Endothelial cell of umbilical vein (primary cell): ENCODE measurements at regions not wholly inside any gene's neighbourhood (a gene's known extent, or its start where the extent isn't known, plus 50 kb on each side); places are given as distances from the start of the nearest gene placed in this dataset.

Experiments
- BruUV-seq: library from RNA; stranded (reverse); fragments of 400-500 nt; replicated peaks from 2 replicates; lab custom pipeline; 2021; lab: Mats Ljungman, UMichigan
- CTCF ChIA-PET: fragments of 300-600, 350-600 bp; sonication (Branson Sonifier 250); formaldehyde crosslinking; loops from one replicate; lab custom pipeline; 2021; ENCODE audit warnings: antibody characterized with exemption, inconsistent platforms; lab: Charles Lee
- POLR2A ChIA-PET: fragments of 300-600, 350-600 bp; sonication (Branson Sonifier 250); formaldehyde crosslinking; loops from one replicate; lab custom pipeline; 2021; ENCODE audit warnings: antibody characterized with exemption, inconsistent platforms; lab: Charles Lee
- DNase-seq: peaks from one replicate; pipeline ENCODE4 v3.0.0-alpha.2; 2011; ENCODE audit warnings: low read depth, low spot score
- FAIRE-seq: peaks from 2 replicates; lab custom pipeline; 2011; peaks lifted over from hg19 to GRCh38; lab: Jason Lieb, UNC
- H2AFZ ChIP-seq: 2 replicates; pipeline ENCODE4 v1.6.0; 2012; ENCODE audit warnings: low read depth, low read length, control low read depth, inconsistent platforms
- H3K27ac ChIP-seq: 2 replicates; pipeline ENCODE4 v1.5.1; 2011; ENCODE audit warnings: low read depth, mild to moderate bottlenecking, control low read depth, low read length, moderate library complexity; ENCODE audit not compliant: insufficient read depth
- H3K27me3 ChIP-seq, 2 experiments: 2 replicates each; pipeline versions ENCODE4 v1.6.0 to v1.6.1; 2011; ENCODE audit warnings: low read length in 2 of 2, mixed read lengths in 1 of 2; ENCODE audit not compliant: control insufficient read depth in 2 of 2, insufficient read depth in 2 of 2
- H3K36me3 ChIP-seq, 2 experiments: 2 replicates in 1 of 2; 3 replicates in 1 of 2; pipeline ENCODE4 v1.5.1; 2011; ENCODE audit warnings: low read length in 2 of 2, mild to moderate bottlenecking in 1 of 2, moderate library complexity in 1 of 2; ENCODE audit not compliant: control insufficient read depth in 2 of 2, insufficient read depth in 2 of 2; ENCODE audit errors: extremely low read depth in 1 of 2
- H3K4me1 ChIP-seq: 3 replicates; pipeline ENCODE4 v1.5.1; 2011; ENCODE audit warnings: mild to moderate bottlenecking, low read length; ENCODE audit not compliant: control insufficient read depth, insufficient read depth; ENCODE audit errors: extremely low read depth
- H3K4me2 ChIP-seq: 2 replicates; pipeline ENCODE4 v1.6.1; 2011; ENCODE audit warnings: low read length, control low read depth, mixed read lengths; ENCODE audit not compliant: insufficient read depth
- H3K4me3 ChIP-seq, 3 experiments: fragments of 200-600 bp in 1 of 3; sonication (generic), shearing (Covaris generic) in 1 of 3; replicated peaks in 1 of 3; 2 replicates each; pipeline ENCODE4 v1.5.1; 2011 to 2016; ENCODE audit warnings: control low read depth in 3 of 3, low read length in 3 of 3, mild to moderate bottlenecking in 2 of 3, inconsistent platforms in 1 of 3, low read depth in 1 of 3, moderate library complexity in 1 of 3; ENCODE audit not compliant: insufficient read depth in 1 of 3
- H3K79me2 ChIP-seq: 2 replicates; pipeline ENCODE4 v1.6.0; 2012; ENCODE audit warnings: low read length, inconsistent platforms; ENCODE audit not compliant: control insufficient read depth, insufficient read depth
- H3K9ac ChIP-seq: replicated peaks from 2 replicates; pipeline ENCODE3; 2011; ENCODE audit warnings: low read length, control low read depth; ENCODE audit not compliant: insufficient read depth; ENCODE audit errors: extremely low read depth
- H3K9me1 ChIP-seq: replicated peaks from 3 replicates; pipeline ENCODE4 v1.6.0; 2011; ENCODE audit warnings: mild to moderate bottlenecking, low read length; ENCODE audit not compliant: control insufficient read depth, insufficient read depth; ENCODE audit errors: extremely low read depth
- H3K9me3 ChIP-seq: replicated peaks from 2 replicates; pipeline ENCODE4 v1.5.1; 2012; ENCODE audit warnings: low read length, inconsistent platforms; ENCODE audit not compliant: control insufficient read depth, insufficient read depth
- H4K20me1 ChIP-seq: replicated peaks from 2 replicates; pipeline ENCODE3; 2011; ENCODE audit warnings: mild to moderate bottlenecking, low read length; ENCODE audit not compliant: control insufficient read depth, insufficient read depth; ENCODE audit errors: extremely low read depth
- CTCF ChIP-seq, 2 donors: IDR thresholded peaks; 1 replicate in 1 of 2; 2 replicates in 1 of 2; pipeline ENCODE4 v1.5.1; 2011; ENCODE audit warnings: low read length in 2 of 2, mild to moderate bottlenecking in 2 of 2, moderate library complexity in 2 of 2, control low read depth in 1 of 2, inconsistent platforms in 1 of 2, low read depth in 1 of 2; ENCODE audit not compliant: insufficient read depth in 1 of 2; ENCODE audit errors: extremely low read depth in 1 of 2
- EZH2 ChIP-seq: IDR thresholded peaks from 2 replicates; pipeline ENCODE4 v1.6.1; 2012; ENCODE audit warnings: borderline replicate concordance, low read depth, mild to moderate bottlenecking, moderate library complexity, low read length, inconsistent platforms; ENCODE audit not compliant: severe bottlenecking
- FOS ChIP-seq: IDR thresholded peaks from 2 replicates; pipeline ENCODE4 v1.6.1; 2011; ENCODE audit warnings: mild to moderate bottlenecking, low read length, moderate library complexity, borderline replicate concordance; ENCODE audit not compliant: insufficient read depth
- GATA2 ChIP-seq: IDR thresholded peaks from 2 replicates; pipeline ENCODE4 v1.7.0; 2011; ENCODE audit warnings: low read depth, mild to moderate bottlenecking, moderate library complexity, mixed read lengths, low read length; ENCODE audit not compliant: insufficient read length, insufficient read depth
- JUN ChIP-seq: IDR thresholded peaks from 2 replicates; pipeline ENCODE4 v1.6.1; 2011; ENCODE audit warnings: borderline replicate concordance, low read depth; ENCODE audit not compliant: insufficient read length, insufficient read depth
- MAX ChIP-seq: IDR thresholded peaks from 2 replicates; pipeline ENCODE4 v1.6.1; 2011; ENCODE audit not compliant: insufficient read depth, insufficient read length
- MYC ChIP-seq: IDR thresholded peaks from one replicate; pipeline ENCODE4 v1.6.1; 2011; ENCODE audit warnings: mild to moderate bottlenecking, low read depth, low read length
- POLR2A ChIP-seq: IDR thresholded peaks from 2 replicates; pipeline ENCODE4 v1.6.1; 2012; ENCODE audit warnings: low read depth, mild to moderate bottlenecking, control low read depth, low read length
- POLR2AphosphoS5 ChIP-seq: IDR thresholded peaks from 2 replicates; pipeline ENCODE4 v1.6.1; 2012; ENCODE audit warnings: low read depth, mild to moderate bottlenecking, control low read depth, low read length, moderate library complexity; ENCODE audit not compliant: insufficient read depth
- dilution Hi-C: fragments of 300-500 bp; cut with MboI; formaldehyde crosslinking; loops from one replicate; pipeline ENCODE4 v1.15.0; 2019; ENCODE audit warnings: low sequenced_read_pairs; ENCODE audit not compliant: extremely low pct_ligation_motif_present
- intact Hi-C: fragments of 100-400 bp; cut with micrococcal nuclease; formaldehyde crosslinking; loops from one replicate; pipeline ENCODE4 v1.10.0; 2022

DNA sequence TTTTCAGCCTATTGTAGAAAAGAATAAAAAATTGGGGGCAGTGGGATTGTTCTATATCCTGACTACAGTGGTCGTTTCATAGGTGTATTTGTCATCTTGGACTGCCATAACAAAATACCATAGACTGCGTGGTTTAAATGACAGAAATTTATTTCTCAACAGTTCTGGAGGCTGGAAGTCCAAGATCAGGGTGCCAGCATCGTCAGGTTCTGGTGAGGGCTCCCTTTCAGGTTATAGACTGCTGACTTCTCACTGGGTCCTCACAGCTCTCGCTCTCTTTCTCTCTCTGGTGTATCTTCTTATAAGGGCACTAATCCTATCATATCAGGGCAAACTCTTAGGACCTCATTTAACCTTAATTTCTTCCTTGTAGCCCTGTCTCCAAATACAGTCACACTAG lies 356.7 kb upstream of the TRPC7 start:
- FAIRE-seq = no peak
- Histone ChIP-seq H3K27ac (no peak overlapping the region), H3K9ac (no peak overlapping the region)

More for the DNA sequence above, 356.7 kb upstream of the TRPC7 start:
- no peak for DNase-seq
- no peak overlapping the region for H3K4me2 ChIP-seq
- dilution Hi-C loops (no loop called here), intact Hi-C loops (no loop called here)
- TF ChIP-seq EZH2 (no peak), GATA2 (no peak), JUN (no peak), POLR2AphosphoS5 (no peak), CTCF (IDR thresholded peaks at IDR 0.05; ENCODE audit: extremely low read depth in 1 of 2, insufficient read depth in 1 of 2, low read depth in 1 of 2, low read length in 2 of 2) (no peak), MYC (no peak), FOS (no peak), POLR2A (no peak), MAX (no peak)
- H3K9me3 ChIP-seq = no peaks in the 10 kb centered on the region
- H3K27me3 ChIP-seq = peaks cover 0 to 2% of the 10 kb centered on the region in 2 experiments
- no peaks in the 10 kb centered on the region for H3K79me2 ChIP-seq
- no peak overlapping the region for H3K4me3 ChIP-seq
- no peaks in the 10 kb centered on the region for H4K20me1 ChIP-seq
- no peaks in the 10 kb centered on the region for H3K36me3 ChIP-seq
- BruUV-seq = no TSS peak
- H3K4me1 ChIP-seq = no peaks in the 10 kb centered on the region
- ChIA-PET CTCF (no interaction called here), POLR2A (no interaction called here)
- H3K9me1 ChIP-seq = no peaks in the 10 kb centered on the region
- no peak overlapping the region for H2AFZ ChIP-seq
